ENCODE measurements at regions not wholly inside any gene's neighbourhood (a gene's known extent, or its start where the extent isn't known, plus 50 kb on each side); places are given as distances from the start of the nearest gene placed in this dataset.

GRCh38 chr3:75338342-75338741 lies 325.8 kb upstream of the FRG2C start (continued):
- no peak for TF ChIP-seq ATF6 (CRISPR knock-in tag; IDR thresholded peaks at IDR 0.05)
- no peak for TF ChIP-seq NR2C2 (CRISPR knock-in tag; IDR thresholded peaks at IDR 0.05)
- no peak for TF ChIP-seq AFF4 (CRISPR knock-in tag; IDR thresholded peaks at IDR 0.05; ENCODE audit: borderline replicate concordance)

GRCh38 chr3:75341324-75342067 lies 322.6 kb upstream of the FRG2C start:
- ATAC-seq (peak; percentile 97), DNase-seq (ENCODE audit: low spot score) (peak; percentile 70)
- Mint-ChIP-seq H3K36me3 (no peaks in the 10 kb centered on the region), H3K4me3 (peak overlapping the region; percentile 57), H3K27ac (no peak overlapping the region), H3K4me1 (peaks cover 8% of the 10 kb centered on the region), H3K27me3 (ENCODE audit: low read depth) (peaks cover 3% of the 10 kb centered on the region; the same call in 1 of the 2 replicates), H3K9me3 (no peaks in the 10 kb centered on the region; the same call in 1 of the 2 replicates)
- ChIA-PET POLR2A (interaction anchor here (0.6 kb wide), 1 partner anchor 87 kb away, joined by 8 read pairs; no protein-coding TSS in a partner anchor), CTCF (interaction anchor here (0.8 to 2.0 kb wide), 8 partner anchors 11 to 238 kb away, joined by 3 to 8 read pairs (median 4); no protein-coding TSS in a partner anchor)
- TF ChIP-seq HMGA2 (CRISPR knock-in tag; IDR thresholded peaks at IDR 0.05) (no peak), CREM (CRISPR knock-in tag; IDR thresholded peaks at IDR 0.05) (no peak), GABPB1 (CRISPR knock-in tag; IDR thresholded peaks at IDR 0.05) (no peak), ZNF232 (CRISPR knock-in tag; IDR thresholded peaks at IDR 0.05) (no peak), CREB1 (CRISPR knock-in tag; IDR thresholded peaks at IDR 0.05) (no peak), USF1 (CRISPR knock-in tag; IDR thresholded peaks at IDR 0.05) (no peak), ZNF425 (CRISPR knock-in tag; conservative IDR thresholded peaks at IDR 0.05) (no peak)

- H3K4me3 Mint-ChIP-seq: no peak overlapping the region
- no peaks in the 10 kb centered on the region; the same call in 1 of the 2 replicates for H3K9me3 Mint-ChIP-seq
- H3K36me3 Mint-ChIP-seq: no peaks in the 10 kb centered on the region
- H3K27ac Mint-ChIP-seq: no peak overlapping the region
- CTCF ChIA-PET: no interaction called here
- DNase-seq (ENCODE audit: low spot score) (no peak), ATAC-seq (no peak)
- peaks cover 3% of the 10 kb centered on the region; the same call in 1 of the 2 replicates for H3K27me3 Mint-ChIP-seq (ENCODE audit: low read depth)
- POLR2A ChIA-PET: no interaction called here
- H3K4me1 Mint-ChIP-seq: peaks cover 8% of the 10 kb centered on the region
- TF ChIP-seq ZNF423 (CRISPR knock-in tag; IDR thresholded peaks at IDR 0.05): no peak
- no peak for TF ChIP-seq ZNF317 (CRISPR knock-in tag; IDR thresholded peaks at IDR 0.05; ENCODE audit: borderline replicate concordance, low read depth)
- no peak for TF ChIP-seq PREB (CRISPR knock-in tag; IDR thresholded peaks at IDR 0.05; ENCODE audit: borderline replicate concordance)
- no peak for TF ChIP-seq FOXP1 (CRISPR knock-in tag; IDR thresholded peaks at IDR 0.05; ENCODE audit: borderline replicate concordance)
- TF ChIP-seq ZSCAN18 (CRISPR knock-in tag; IDR thresholded peaks at IDR 0.05): no peak
- no peak for TF ChIP-seq ZBTB43 (CRISPR knock-in tag; IDR thresholded peaks at IDR 0.05)
Measured at GRCh38 chr3:75342425-75342824, 321.7 kb upstream of the FRG2C start.

All from WTC11 (cell line).